ENCODE measurements at regions not wholly inside any gene's neighbourhood (a gene's known extent, or its start where the extent isn't known, plus 50 kb on each side); places are given as distances from the start of the nearest gene placed in this dataset.

DNA sequence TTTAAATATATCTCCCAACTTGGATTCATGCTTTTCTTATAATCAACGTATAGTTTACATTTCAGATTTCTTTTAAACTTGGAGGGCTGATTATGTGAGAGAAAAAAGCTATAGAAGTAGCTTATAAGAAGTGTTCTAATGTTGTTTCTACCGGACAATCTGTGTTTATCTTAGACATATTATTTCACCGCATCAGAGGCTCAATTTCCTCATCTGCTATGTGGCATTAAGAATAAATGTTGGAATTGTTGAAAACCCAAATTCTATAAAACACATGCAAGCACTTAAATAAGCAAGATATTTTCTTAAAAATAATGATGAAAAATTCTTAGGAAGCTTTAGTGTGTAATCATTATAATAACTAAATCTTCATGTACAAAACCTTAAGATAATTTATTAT, 407.9 kb downstream of the HRH4 start:
- Histone ChIP-seq H2BK120ac (ENCODE audit: low read depth, low read length) (no peak overlapping the region), H3K9me1 (ENCODE audit: insufficient read depth, low read length) (0 out of 2 replicates have a peak, but pooled peaks cover 6% of the 10 kb centered on the region), H3K4ac (ENCODE audit: low read depth, low read length) (no peak overlapping the region), H3K4me3 (ENCODE audit: insufficient read depth, low read depth, low read length) (no peak overlapping the region), H3K4me2 (ENCODE audit: low read depth, low read length) (no peak overlapping the region), H2BK20ac (ENCODE audit: low read depth, low read length) (no peak overlapping the region), H2AK5ac (ENCODE audit: low read depth, low read length) (no peak overlapping the region), H2AFZ (replicated peaks; ENCODE audit: low read length, poor library complexity) (no peak overlapping the region), H3K4me1 (ENCODE audit: control insufficient read depth, insufficient read depth, low read length) (peaks cover 5% of the 10 kb centered on the region), H3K9ac (ENCODE audit: low read depth, low read length) (no peak overlapping the region), H3K27me3 (ENCODE audit: control insufficient read depth, insufficient read depth, low read length) (no peaks in the 10 kb centered on the region), H4K8ac (ENCODE audit: low read depth in 2 of 2, low read length in 2 of 2) (no peak overlapping the region), H4K5ac (ENCODE audit: low read depth, low read length) (no peak overlapping the region), H2BK15ac (ENCODE audit: low read depth, low read length) (no peak overlapping the region), H3K9me3 (ENCODE audit: control insufficient read depth, insufficient read depth, low read length) (no peaks in the 10 kb centered on the region), H4K91ac (ENCODE audit: insufficient read depth, low read depth, low read length) (no peak overlapping the region), H2BK5ac (ENCODE audit: low read depth, low read length, poor library complexity, severe bottlenecking) (peak overlapping the region; percentile 73), H3K56ac (ENCODE audit: extremely low read depth, insufficient read depth, low read length) (no peak overlapping the region), H3K79me1 (ENCODE audit: low read depth in 1 of 2, low read length in 2 of 2) (0 out of 4 replicates have a peak, but pooled peaks cover 0 to 3% of the 10 kb centered on the region in 2 experiments), H3K14ac (replicated peaks; ENCODE audit: low read depth, low read length) (no peak overlapping the region), H2AK9ac (replicated peaks; ENCODE audit: low read depth, low read length, poor library complexity) (no peak overlapping the region), H3K18ac (ENCODE audit: low read depth, low read length) (no peak overlapping the region; the same call in 1 of the 2 replicates), H3K23ac (ENCODE audit: low read depth, low read length) (no peak overlapping the region), H4K20me1 (ENCODE audit: insufficient read depth, low read length) (no peaks in the 10 kb centered on the region), H3K36me3 (ENCODE audit: control insufficient read depth, insufficient read depth, low read length) (no peaks in the 10 kb centered on the region), H3K27ac (ENCODE audit: insufficient read depth, low read length) (peak overlapping the region; percentile 57; the same call in 1 of the 2 replicates)
- ChIA-PET CTCF (interaction anchor here (0.9 to 1.7 kb wide), 2 partner anchors 11 to 142 kb away, joined by 6 read pairs; no protein-coding TSS in a partner anchor), POLR2A (ENCODE audit: unreplicated experiment) (interaction anchor here (0.7 kb wide), 1 partner anchor 295 kb away, joined by 3 read pairs; no protein-coding TSS in a partner anchor)
- TF ChIP-seq POLR2A (IDR thresholded peaks at IDR 0.05; ENCODE audit: low read depth, low read length) (no peak), CHD1 (IDR thresholded peaks at IDR 0.05; ENCODE audit: low read depth, low read length) (no peak), SMC3 (IDR thresholded peaks at IDR 0.05; ENCODE audit: low read depth, low read length) (no peak), CEBPB (IDR thresholded peaks at IDR 0.05; ENCODE audit: low read depth, low read length) (no peak), MAFK (IDR thresholded peaks at IDR 0.05; ENCODE audit: low read depth, low read length) (no peak), FOS (IDR thresholded peaks at IDR 0.05; ENCODE audit: low read depth, low read length) (no peak), MXI1 (IDR thresholded peaks at IDR 0.05; ENCODE audit: borderline replicate concordance, low read depth, low read length) (no peak), RAD21 (IDR thresholded peaks at IDR 0.05; ENCODE audit: low read length) (no peak), NFE2L2 (IDR thresholded peaks at IDR 0.05; ENCODE audit: low read depth, low read length) (no peak)
- TF ChIP-seq, protein P1, sequence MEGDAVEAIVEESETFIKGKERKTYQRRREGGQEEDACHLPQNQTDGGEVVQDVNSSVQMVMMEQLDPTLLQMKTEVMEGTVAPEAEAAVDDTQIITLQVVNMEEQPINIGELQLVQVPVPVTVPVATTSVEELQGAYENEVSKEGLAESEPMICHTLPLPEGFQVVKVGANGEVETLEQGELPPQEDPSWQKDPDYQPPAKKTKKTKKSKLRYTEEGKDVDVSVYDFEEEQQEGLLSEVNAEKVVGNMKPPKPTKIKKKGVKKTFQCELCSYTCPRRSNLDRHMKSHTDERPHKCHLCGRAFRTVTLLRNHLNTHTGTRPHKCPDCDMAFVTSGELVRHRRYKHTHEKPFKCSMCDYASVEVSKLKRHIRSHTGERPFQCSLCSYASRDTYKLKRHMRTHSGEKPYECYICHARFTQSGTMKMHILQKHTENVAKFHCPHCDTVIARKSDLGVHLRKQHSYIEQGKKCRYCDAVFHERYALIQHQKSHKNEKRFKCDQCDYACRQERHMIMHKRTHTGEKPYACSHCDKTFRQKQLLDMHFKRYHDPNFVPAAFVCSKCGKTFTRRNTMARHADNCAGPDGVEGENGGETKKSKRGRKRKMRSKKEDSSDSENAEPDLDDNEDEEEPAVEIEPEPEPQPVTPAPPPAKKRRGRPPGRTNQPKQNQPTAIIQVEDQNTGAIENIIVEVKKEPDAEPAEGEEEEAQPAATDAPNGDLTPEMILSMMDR (conservative IDR thresholded peaks at IDR 0.05; ENCODE audit: low read depth, low read length), result no peak
- dilution Hi-C loops (cut with HindIII; ENCODE audit: low sequenced_read_pairs, unreplicated experiment) (no loop called here), intact Hi-C loops (cut with micrococcal nuclease) (loop anchor here (2.0 to 10.0 kb wide), 5 partner anchors 76 to 268 kb away; no protein-coding TSS in a partner anchor), in situ Hi-C loops (cut with MboI; ENCODE audit: low sequenced_read_pairs) (no loop called here)
- BruUV-seq (replicated peaks), result no TSS peak
- DNase-seq (peak; percentile 67), ATAC-seq (ENCODE audit: low read depth) (peak; percentile 45)
- WGBS, 2 experiments (ENCODE audit: extremely low coverage in 2 of 2, insufficient read length in 1 of 2), result no CpG with 5 or more reads among the region's 3 CpGs
